ENCODE measurements at regions not wholly inside any gene's neighbourhood (a gene's known extent, or its start where the extent isn't known, plus 50 kb on each side); places are given as distances from the start of the nearest gene placed in this dataset.
"Not testable (repeated sequence)": the region's sequence is repeated elsewhere in the genome, so short reads cannot be mapped to it uniquely, and the experiment has no call there.

GRCh38 chr11:67761211-67761610 lies 86.8 kb upstream of the ALDH3B2 start:
- CTCF ChIA-PET = not testable (repeated sequence)
- peaks cover 6 to 42% of the 10 kb centered on the region in 2 donors for H3K27me3 Mint-ChIP-seq

GRCh38 chr11:67759321-67759720 lies 84.9 kb upstream of the ALDH3B2 start:
- H3K27me3 Mint-ChIP-seq = peaks cover 6 to 33% of the 10 kb centered on the region in 2 donors
- H3K9me3 ChIP-seq (ENCODE audit: low read length); H3K27ac ChIP-seq (ENCODE audit: low read depth, low read length); DNase-seq; POLR2A ChIA-PET; H3K4me1 ChIP-seq (ENCODE audit: insufficient read depth, low read length); H3K36me3 ChIP-seq (ENCODE audit: insufficient read depth, low read length); H3K27ac Mint-ChIP-seq; CTCF ChIA-PET; H3K4me3 ChIP-seq (ENCODE audit: low read length); H3K4me1 Mint-ChIP-seq; H3K27me3 ChIP-seq (ENCODE audit: insufficient read depth, low read length, poor library complexity, severe bottlenecking); H3K36me3 Mint-ChIP-seq; H3K9me3 Mint-ChIP-seq; H3K4me3 Mint-ChIP-seq: not testable (repeated sequence)

More at GRCh38 chr11:67761211-67761610, 86.8 kb upstream of the ALDH3B2 start:
- H3K4me3 Mint-ChIP-seq; H3K9me3 Mint-ChIP-seq; H3K4me1 ChIP-seq (ENCODE audit: insufficient read depth, low read length); H3K27ac Mint-ChIP-seq; H3K9me3 ChIP-seq (ENCODE audit: low read length); H3K4me1 Mint-ChIP-seq; H3K27me3 ChIP-seq (ENCODE audit: insufficient read depth, low read length, poor library complexity, severe bottlenecking); H3K36me3 ChIP-seq (ENCODE audit: insufficient read depth, low read length); DNase-seq; H3K27ac ChIP-seq (ENCODE audit: low read depth, low read length); POLR2A ChIA-PET; H3K36me3 Mint-ChIP-seq; H3K4me3 ChIP-seq (ENCODE audit: low read length): not testable (repeated sequence)

- CTCF ChIA-PET = not testable (repeated sequence)
Observed at GRCh38 chr11:67758467-67758866, 84.0 kb upstream of the ALDH3B2 start.

GRCh38 chr11:67758009-67758408 lies 83.6 kb upstream of the ALDH3B2 start:
- H3K9me3 ChIP-seq (ENCODE audit: low read length); DNase-seq; CTCF ChIA-PET; H3K4me3 ChIP-seq (ENCODE audit: low read length); H3K27me3 ChIP-seq (ENCODE audit: insufficient read depth, low read length, poor library complexity, severe bottlenecking); H3K36me3 Mint-ChIP-seq; H3K4me1 ChIP-seq (ENCODE audit: insufficient read depth, low read length); POLR2A ChIA-PET; H3K4me3 Mint-ChIP-seq; H3K36me3 ChIP-seq (ENCODE audit: insufficient read depth, low read length); H3K27ac ChIP-seq (ENCODE audit: low read depth, low read length); H3K4me1 Mint-ChIP-seq; H3K9me3 Mint-ChIP-seq: not testable (repeated sequence)
- H3K27ac Mint-ChIP-seq = peak overlapping the region in 1 of 8 donors; percentile 38
- peaks cover 6 to 33% of the 10 kb centered on the region in 2 donors for H3K27me3 Mint-ChIP-seq

More at GRCh38 chr11:67758467-67758866, 84.0 kb upstream of the ALDH3B2 start:
- H3K27ac ChIP-seq (ENCODE audit: low read depth, low read length); H3K27me3 ChIP-seq (ENCODE audit: insufficient read depth, low read length, poor library complexity, severe bottlenecking); H3K36me3 Mint-ChIP-seq; H3K9me3 ChIP-seq (ENCODE audit: low read length); H3K4me3 Mint-ChIP-seq; H3K36me3 ChIP-seq (ENCODE audit: insufficient read depth, low read length); H3K4me1 Mint-ChIP-seq; H3K27ac Mint-ChIP-seq; POLR2A ChIA-PET; H3K4me3 ChIP-seq (ENCODE audit: low read length); H3K9me3 Mint-ChIP-seq; H3K4me1 ChIP-seq (ENCODE audit: insufficient read depth, low read length); DNase-seq: not testable (repeated sequence)
- peaks cover 6 to 33% of the 10 kb centered on the region in 2 donors for H3K27me3 Mint-ChIP-seq

- H3K27me3 Mint-ChIP-seq = peaks cover 2 to 23% of the 10 kb centered on the region in 2 donors
- H3K4me3 Mint-ChIP-seq; DNase-seq; H3K4me1 ChIP-seq (ENCODE audit: insufficient read depth, low read length); H3K4me1 Mint-ChIP-seq; POLR2A ChIA-PET; H3K36me3 Mint-ChIP-seq; CTCF ChIA-PET; H3K27ac Mint-ChIP-seq; H3K9me3 ChIP-seq (ENCODE audit: low read length); H3K27ac ChIP-seq (ENCODE audit: low read depth, low read length); H3K4me3 ChIP-seq (ENCODE audit: low read length); H3K27me3 ChIP-seq (ENCODE audit: insufficient read depth, low read length, poor library complexity, severe bottlenecking); H3K9me3 Mint-ChIP-seq; H3K36me3 ChIP-seq (ENCODE audit: insufficient read depth, low read length): not testable (repeated sequence)
Observed at GRCh38 chr11:67753820-67754219, 79.4 kb upstream of the ALDH3B2 start.

- H3K4me1 Mint-ChIP-seq = no peaks in the 10 kb centered on the region
Observed at GRCh38 chr11:67745181-67745726, 70.8 kb upstream of the ALDH3B2 start.

GRCh38 chr11:67744231-67744630 lies 69.8 kb upstream of the ALDH3B2 start:
- H3K27me3 ChIP-seq (ENCODE audit: insufficient read depth, low read length, poor library complexity, severe bottlenecking); DNase-seq; H3K4me1 Mint-ChIP-seq; H3K4me3 Mint-ChIP-seq; H3K4me3 ChIP-seq (ENCODE audit: low read length); H3K36me3 Mint-ChIP-seq; H3K9me3 ChIP-seq (ENCODE audit: low read length); H3K27ac ChIP-seq (ENCODE audit: low read depth, low read length); H3K4me1 ChIP-seq (ENCODE audit: insufficient read depth, low read length); CTCF ChIA-PET; H3K9me3 Mint-ChIP-seq; H3K36me3 ChIP-seq (ENCODE audit: insufficient read depth, low read length): not testable (repeated sequence)
- POLR2A ChIA-PET = interaction anchor here (0.6 kb wide), 1 partner anchor 164 kb away, joined by 4 read pairs; no protein-coding TSS in a partner anchor
- Mint-ChIP-seq H3K27me3 (peaks cover 4 to 10% of the 10 kb centered on the region in 2 donors), H3K27ac (peak overlapping the region in 1 of 8 donors; percentile 60)

More at GRCh38 chr11:67745181-67745726, 70.8 kb upstream of the ALDH3B2 start:
- Mint-ChIP-seq H3K36me3 (no peaks in the 10 kb centered on the region), H3K9me3 (no peaks in the 10 kb centered on the region), H3K4me3 (no peak overlapping the region), H3K27ac (no peak overlapping the region), H3K27me3 (peaks cover 3 to 16% of the 10 kb centered on the region in 2 donors)
- no peaks in the 10 kb centered on the region for H3K4me1 ChIP-seq (ENCODE audit: insufficient read depth, low read length)
- no peak overlapping the region for H3K4me3 ChIP-seq (ENCODE audit: low read length)
- H3K27ac ChIP-seq (ENCODE audit: low read depth, low read length) = no peak overlapping the region
- H3K36me3 ChIP-seq (ENCODE audit: insufficient read depth, low read length) = no peaks in the 10 kb centered on the region
- ChIA-PET POLR2A (no interaction called here), CTCF (no interaction called here)
- no peaks in the 10 kb centered on the region for H3K27me3 ChIP-seq (ENCODE audit: insufficient read depth, low read length, poor library complexity, severe bottlenecking)
- no peaks in the 10 kb centered on the region for H3K9me3 ChIP-seq (ENCODE audit: low read length)
- DNase-seq = no peak

GRCh38 chr11:67738231-67738630 lies 63.8 kb upstream of the ALDH3B2 start:
- H3K9me3 ChIP-seq (ENCODE audit: low read length); H3K27ac ChIP-seq (ENCODE audit: low read depth, low read length); H3K36me3 Mint-ChIP-seq; H3K9me3 Mint-ChIP-seq; CTCF ChIA-PET; H3K4me1 Mint-ChIP-seq; H3K4me3 ChIP-seq (ENCODE audit: low read length); DNase-seq; POLR2A ChIA-PET; H3K36me3 ChIP-seq (ENCODE audit: insufficient read depth, low read length); H3K27me3 ChIP-seq (ENCODE audit: insufficient read depth, low read length, poor library complexity, severe bottlenecking); H3K4me3 Mint-ChIP-seq; H3K4me1 ChIP-seq (ENCODE audit: insufficient read depth, low read length): not testable (repeated sequence)
- Mint-ChIP-seq H3K27me3 (peaks cover 8 to 34% of the 10 kb centered on the region in 2 donors), H3K27ac (peak overlapping the region in 1 of 8 donors; percentile 24)

GRCh38 chr11:67737562-67738080 lies 63.2 kb upstream of the ALDH3B2 start:
- CTCF ChIA-PET, DNase-seq, POLR2A ChIA-PET: not testable (repeated sequence)

More at GRCh38 chr11:67737562-67738080, 63.2 kb upstream of the ALDH3B2 start:
- peaks cover 7 to 39% of the 10 kb centered on the region in 2 donors for H3K27me3 Mint-ChIP-seq
- not testable (repeated sequence) for H3K4me1 Mint-ChIP-seq; H3K36me3 ChIP-seq (ENCODE audit: insufficient read depth, low read length); H3K27ac Mint-ChIP-seq; H3K27me3 ChIP-seq (ENCODE audit: insufficient read depth, low read length, poor library complexity, severe bottlenecking); H3K4me1 ChIP-seq (ENCODE audit: insufficient read depth, low read length); H3K4me3 ChIP-seq (ENCODE audit: low read length); H3K9me3 Mint-ChIP-seq; H3K27ac ChIP-seq (ENCODE audit: low read depth, low read length); H3K36me3 Mint-ChIP-seq; H3K9me3 ChIP-seq (ENCODE audit: low read length); H3K4me3 Mint-ChIP-seq

Data from CD8-positive, alpha-beta memory T cell (primary cell).